ENCODE measurements at regions not wholly inside any gene's neighbourhood (a gene's known extent, or its start where the extent isn't known, plus 50 kb on each side); places are given as distances from the start of the nearest gene placed in this dataset.

GRCh38 chrX:132568291-132568690 is 79.5 kb upstream of the MBNL3 start:
- no peak for DNase-seq

- no peak for DNase-seq
These were observed 76.4 kb upstream of the MBNL3 start for GRCh38 chrX:132565273-132565672.

GRCh38 chrX:132563976-132564375 is 75.1 kb upstream of the MBNL3 start:
- DNase-seq, result no peak

- no peak for DNase-seq
These were observed 73.1 kb upstream of the MBNL3 start for GRCh38 chrX:132561974-132562373.

- no peak for DNase-seq
These were observed 72.6 kb upstream of the MBNL3 start for GRCh38 chrX:132561483-132561882.

GRCh38 chrX:132559101-132559500 is 70.3 kb upstream of the MBNL3 start:
- peak; percentile 5 for DNase-seq

- no peak for DNase-seq
These were observed 50.8 kb upstream of the MBNL3 start for GRCh38 chrX:132539611-132540010.
